GM12878 (cell line): ENCODE measurements at regions not wholly inside any gene's neighbourhood (a gene's known extent, or its start where the extent isn't known, plus 50 kb on each side); places are given as distances from the start of the nearest gene placed in this dataset.

Experiments
- ATAC-seq: fragments of 200-7000 bp; cut with Tn5 transposase; 3 replicates; pipeline ENCODE4 v1.9.1; 2020; ENCODE audit warnings: mild to moderate bottlenecking, moderate library complexity
- BruUV-seq: library from RNA; stranded (reverse); fragments of 400-500 nt; replicated peaks from 2 replicates; lab custom pipeline; 2021; lab: Mats Ljungman, UMichigan
- CTCF ChIA-PET: fragments of 300-600 bp; sonication (Branson Sonifier 250); formaldehyde crosslinking; extraction: SDS; loops from one replicate; lab custom pipeline; 2021; ENCODE audit warnings: inconsistent platforms; lab: Yijun Ruan, JAX
- POLR2A ChIA-PET: fragments of 350-600 bp; formaldehyde crosslinking; extraction: SDS; loops from one replicate; lab custom pipeline; 2021; ENCODE audit warnings: inconsistent platforms; lab: Charles Lee
- RAD21 ChIA-PET: fragments of 300-600 bp; sonication (Branson Sonifier 250); formaldehyde crosslinking; loops from one replicate; lab custom pipeline; 2023; ENCODE audit warnings: antibody characterized with exemption; ENCODE audit not compliant: unreplicated experiment; lab: Charles Lee
- SMC1A ChIA-PET: fragments of 300-600 bp; sonication (Branson Sonifier 250); formaldehyde crosslinking; loops from one replicate; lab custom pipeline; 2023; ENCODE audit not compliant: unreplicated experiment, uncharacterized antibody; lab: Charles Lee
- DNase-seq: peaks from one replicate; pipeline ENCODE4 v3.0.0-alpha.2; 2011; ENCODE audit warnings: low read depth, low spot score
- FAIRE-seq: peaks from 3 replicates; lab custom pipeline; 2011; peaks lifted over from hg19 to GRCh38; lab: Jason Lieb, UNC
- H2AFZ ChIP-seq: 2 replicates; pipeline ENCODE4 v1.6.0; 2011; ENCODE audit warnings: low read depth, low read length, control low read depth; ENCODE audit not compliant: control insufficient read depth
- H3K27ac ChIP-seq: 2 replicates; pipeline ENCODE4 v1.5.1; 2011; ENCODE audit warnings: control low read depth; ENCODE audit not compliant: control insufficient read depth, insufficient read depth
- H3K27me3 ChIP-seq, 2 experiments: replicated peaks in 1 of 2; 2 replicates each; pipeline versions ENCODE4 v1.6.0 to v1.6.1; 2011; ENCODE audit warnings: low read length in 1 of 2; ENCODE audit not compliant: control insufficient read depth in 2 of 2, insufficient read depth in 2 of 2
- H3K36me3 ChIP-seq, 2 experiments: 2 replicates each; pipeline ENCODE4 v1.5.1; 2011; ENCODE audit warnings: low read length in 1 of 2; ENCODE audit not compliant: control insufficient read depth in 2 of 2, insufficient read depth in 2 of 2
- H3K4me1 ChIP-seq: 2 replicates; pipeline ENCODE4 v1.6.1; 2011; ENCODE audit warnings: mild to moderate bottlenecking, low read length, moderate library complexity, mixed read lengths; ENCODE audit not compliant: control insufficient read depth, insufficient read depth
- H3K4me2 ChIP-seq: 2 replicates; pipeline ENCODE4 v1.6.0; 2011; ENCODE audit warnings: control low read depth; ENCODE audit not compliant: control insufficient read depth, insufficient read depth
- H3K4me3 ChIP-seq: fragments of 200-600 bp; sonication (generic); 2 replicates; pipeline ENCODE4 v1.5.1; 2016
- H3K79me2 ChIP-seq: 2 replicates; pipeline ENCODE4 v1.6.0; 2011; ENCODE audit warnings: low read length; ENCODE audit not compliant: control insufficient read depth, insufficient read depth
- H3K9ac ChIP-seq: 2 replicates; pipeline ENCODE4 v1.8.0; 2011; ENCODE audit warnings: low read length, control low read depth, mixed read lengths; ENCODE audit not compliant: control insufficient read depth, insufficient read depth
- H3K9me3 ChIP-seq: replicated peaks from 3 replicates; pipeline ENCODE4 v1.5.1; 2011; ENCODE audit warnings: mild to moderate bottlenecking, low read length; ENCODE audit not compliant: control insufficient read depth, insufficient read depth
- H4K20me1 ChIP-seq: 2 replicates; pipeline ENCODE4 v1.6.0; 2011; ENCODE audit not compliant: control insufficient read depth, insufficient read depth
- CHD4 ChIP-seq: fragments of 200-600 bp; sonication (generic); IDR thresholded peaks from 2 replicates; pipeline ENCODE4 v1.6.1; 2016; ENCODE audit warnings: mild to moderate bottlenecking
- CREB1 ChIP-seq: IDR thresholded peaks from 2 replicates; pipeline ENCODE4 v1.6.1; 2012; ENCODE audit warnings: low read depth, mild to moderate bottlenecking, inconsistent platforms
- CUX1 ChIP-seq: IDR thresholded peaks from 2 replicates; pipeline ENCODE4 v1.6.1; 2012; ENCODE audit warnings: improper control_type of control experiment, low read depth, low read length; ENCODE audit not compliant: insufficient replicate concordance
- IRF5 ChIP-seq: fragments of 450-650 bp; IDR thresholded peaks from 2 replicates; pipeline ENCODE4 v1.6.1; 2017; ENCODE audit warnings: borderline replicate concordance
- LARP7 ChIP-seq: fragments of 450-650 bp; IDR thresholded peaks from 2 replicates; pipeline ENCODE4 v1.6.1; 2017; ENCODE audit warnings: mild to moderate bottlenecking
- NBN ChIP-seq: fragments of 450-650 bp; IDR thresholded peaks from 2 replicates; pipeline ENCODE4 v1.6.1; 2016
- NR2C2 ChIP-seq: IDR thresholded peaks from 2 replicates; pipeline ENCODE4 v1.6.1; 2011; ENCODE audit warnings: borderline replicate concordance, low read depth; ENCODE audit not compliant: control insufficient read depth, insufficient read length
- POU2F2 ChIP-seq: IDR thresholded peaks from 3 replicates; pipeline ENCODE4 v1.6.1; 2011; ENCODE audit warnings: low read depth, mild to moderate bottlenecking, low read length, borderline replicate concordance
- SP1 ChIP-seq: IDR thresholded peaks from one replicate; pipeline ENCODE4 v1.6.1; 2011; ENCODE audit warnings: low read depth, low read length
- SREBF1 ChIP-seq: IDR thresholded peaks from 2 replicates; pipeline ENCODE4 v1.6.1; 2012; ENCODE audit warnings: mild to moderate bottlenecking, low read length
- TAF1 ChIP-seq: IDR thresholded peaks from 2 replicates; pipeline ENCODE4 v1.6.1; 2011; ENCODE audit warnings: mild to moderate bottlenecking, low read depth, low read length, borderline replicate concordance
- TCF7 ChIP-seq: IDR thresholded peaks from 2 replicates; pipeline ENCODE4 v1.6.1; 2014; ENCODE audit warnings: antibody characterized with exemption, borderline replicate concordance
- whole genome bisulfite sequencing: methylation state at CpG from one replicate; pipeline ENCODE4 v1.1.6; 2016; ENCODE audit warnings: low lambda C conversion rate; ENCODE audit not compliant: insufficient replicate concordance, insufficient coverage; ENCODE audit errors: missing lambda C conversion rate; 5-methylcytosine and 5-hydroxymethylcytosine counted together
- in situ Hi-C: fragments of 300-500 bp; cut with MboI; formaldehyde crosslinking; loops from 9 replicates; pipeline ENCODE4 v1.14.3; 2018; ENCODE audit warnings: mixed read lengths
- intact Hi-C: fragments of 100-400 bp; cut with micrococcal nuclease; formaldehyde crosslinking; loops from one replicate; pipeline ENCODE4 v1.14.2; 2022; ENCODE audit not compliant: unreplicated experiment

GRCh38 chr11:116466191-116466590, 306.6 kb downstream of the BUD13 start:
- FAIRE-seq: no peak
- BruUV-seq: no TSS peak
- RAD21 ChIA-PET: no interaction called here

GRCh38 chr11:116465056-116465455, 307.7 kb downstream of the BUD13 start:
- in situ Hi-C loops: no loop called here
- no peaks in the 10 kb centered on the region for H3K4me1 ChIP-seq
- SMC1A ChIA-PET: no interaction called here
- intact Hi-C loops: no loop called here
- H3K27ac ChIP-seq: no peak overlapping the region
- CTCF ChIA-PET: interaction anchor here (0.7 kb wide), 1 partner anchor 1800 kb away, joined by 3 read pairs; no protein-coding TSS in a partner anchor
- 8% methylated on average over 4 of the region's 4 CpGs for WGBS
- no peak overlapping the region for H3K4me2 ChIP-seq
- POLR2A ChIA-PET: interaction anchor here (0.6 kb wide), 1 partner anchor 153 kb away, joined by 3 read pairs; no protein-coding TSS in a partner anchor
- H2AFZ ChIP-seq: no peak overlapping the region
- no TSS peak for BruUV-seq
- DNase-seq: no peak
- RAD21 ChIA-PET: no interaction called here
- H3K27me3 ChIP-seq: peaks cover 1 to 11% of the 10 kb centered on the region in 2 experiments; a peak in 2 of 4 replicates
- H3K9me3 ChIP-seq: no peaks in the 10 kb centered on the region
- no peaks in the 10 kb centered on the region for H3K36me3 ChIP-seq
- H3K79me2 ChIP-seq: no peaks in the 10 kb centered on the region
- no peak for ATAC-seq
- no peaks in the 10 kb centered on the region for H4K20me1 ChIP-seq
- no peak overlapping the region for H3K9ac ChIP-seq
- no peak overlapping the region for H3K4me3 ChIP-seq
- FAIRE-seq: no peak
- no peak for TF ChIP-seq LARP7
- TF ChIP-seq POU2F2: no peak
- no peak for TF ChIP-seq CHD4
- no peak for TF ChIP-seq CUX1
- no peak for TF ChIP-seq NBN
- no peak for TF ChIP-seq CREB1
- no peak for TF ChIP-seq SP1
- TF ChIP-seq NR2C2: no peak

More at GRCh38 chr11:116466191-116466590, 306.6 kb downstream of the BUD13 start:
- CTCF ChIA-PET: no interaction called here
- no peak overlapping the region for H3K27ac ChIP-seq
- ATAC-seq: no peak
- WGBS: 28% methylated on average over 6 of the region's 6 CpGs
- H3K9me3 ChIP-seq: no peaks in the 10 kb centered on the region
- SMC1A ChIA-PET: no interaction called here
- H3K4me1 ChIP-seq: no peaks in the 10 kb centered on the region
- H3K79me2 ChIP-seq: no peaks in the 10 kb centered on the region
- no peaks in the 10 kb centered on the region for H3K36me3 ChIP-seq
- no peaks in the 10 kb centered on the region for H4K20me1 ChIP-seq
- POLR2A ChIA-PET: no interaction called here
- H3K27me3 ChIP-seq: peaks cover 1 to 5% of the 10 kb centered on the region in 2 experiments; a peak in 3 of 4 replicates
- in situ Hi-C loops: no loop called here
- TF ChIP-seq IRF5 (no peak), TCF7 (no peak), SREBF1 (no peak), TAF1 (no peak)
- TF ChIP-seq, all 136 proteins: peak for 0
- intact Hi-C loops: no loop called here
- Histone ChIP-seq H3K4me2 (no peak overlapping the region), H2AFZ (no peak overlapping the region), H3K9ac (no peak overlapping the region), H3K4me3 (no peak overlapping the region)
- no peak for DNase-seq
